Cardiac muscle cell (in vitro differentiated cells and primary cell): ENCODE measurements at regions not wholly inside any gene's neighbourhood (a gene's known extent, or its start where the extent isn't known, plus 50 kb on each side); places are given as distances from the start of the nearest gene placed in this dataset.

Experiments used
- DNase-seq, 2 donors: peaks; one replicate each; pipeline versions ENCODE4 v3.0.0 to v3.0.0-alpha.2; 2010 to 2017; ENCODE audit warnings: low read depth in 1 of 2, low spot score in 1 of 2
- H3K27ac ChIP-seq: fragments of 200-600 bp; sonication (generic); 2 replicates; pipeline ENCODE4 v1.5.1; 2016
- H3K27me3 ChIP-seq: fragments of 200-600 bp; sonication (generic); 2 replicates; pipeline ENCODE4 v1.6.0; 2016; ENCODE audit warnings: control low read depth
- H3K36me3 ChIP-seq: fragments of 200-600 bp; sonication (generic); 2 replicates; pipeline ENCODE4 v1.5.1; 2016; ENCODE audit warnings: control low read depth
- H3K4me1 ChIP-seq: fragments of 200-600 bp; sonication (generic); 2 replicates; pipeline ENCODE4 v1.8.1; 2017; ENCODE audit warnings: low read depth, mild to moderate bottlenecking, mixed run types
- H3K4me3 ChIP-seq: fragments of 200-600 bp; sonication (generic); 2 replicates; pipeline ENCODE4 v1.5.1; 2016; ENCODE audit warnings: mild to moderate bottlenecking
- H3K9me3 ChIP-seq: fragments of 200-600 bp; sonication (generic); 2 replicates; pipeline ENCODE4 v1.5.1; 2017; ENCODE audit warnings: low read depth, mild to moderate bottlenecking, control low read depth
- CTCF ChIP-seq: IDR thresholded peaks from 2 replicates; pipeline ENCODE4 v1.5.1; 2012; ENCODE audit warnings: low read depth, mild to moderate bottlenecking, low read length

DNA sequence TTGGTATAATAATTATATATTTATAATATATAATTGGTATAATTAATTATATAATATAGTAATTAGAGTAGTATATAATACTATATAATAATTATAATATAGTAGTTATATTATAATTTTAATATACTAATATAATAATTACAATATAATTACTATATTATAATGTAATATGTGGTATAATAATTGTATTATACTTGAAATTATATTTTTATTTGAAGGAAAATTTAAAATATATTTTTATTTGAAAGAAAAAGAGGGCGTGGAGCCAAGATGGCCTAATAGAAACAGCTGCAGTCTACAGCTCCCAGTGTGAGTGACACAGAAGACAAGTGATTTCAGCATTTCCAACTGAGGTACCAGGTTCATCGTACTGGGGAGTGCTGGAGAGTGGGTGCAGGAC lies 365.9 kb downstream of the MMUT start:
- Histone ChIP-seq H3K27ac (no peak overlapping the region), H3K36me3 (no peaks in the 10 kb centered on the region), H3K27me3 (no peaks in the 10 kb centered on the region), H3K4me1 (no peaks in the 10 kb centered on the region), H3K9me3 (no peaks in the 10 kb centered on the region), H3K4me3 (no peak overlapping the region)
- DNase-seq, result no peak
- TF ChIP-seq CTCF, result no peak

- TF ChIP-seq CTCF, result no peak
Measured at GRCh38 chr6:49088631-49089030, 374.4 kb downstream of the MMUT start.

DNA sequence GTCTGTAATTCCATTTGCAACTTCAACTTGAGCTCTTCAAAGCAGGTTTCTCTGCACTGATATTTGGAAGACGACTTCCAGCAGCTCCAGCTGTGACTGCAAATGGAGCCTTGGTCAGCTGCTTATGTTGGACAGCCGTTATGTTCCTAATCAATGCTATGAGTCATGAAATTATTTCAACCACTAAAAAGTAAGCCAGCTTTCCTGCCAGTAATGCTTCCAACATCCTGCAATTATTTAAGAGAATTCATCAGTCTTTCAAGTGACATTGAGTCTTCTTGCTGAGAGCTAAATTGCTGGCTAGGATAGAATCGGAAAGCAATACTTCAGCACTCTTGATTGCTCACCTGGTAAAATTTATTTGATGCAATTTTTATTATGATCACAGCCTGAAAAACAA lies 375.7 kb downstream of the MMUT start:
- peak in 1 of 2 donors; percentile 16 for DNase-seq
- no peak for TF ChIP-seq CTCF
- H3K9me3 ChIP-seq, result no peaks in the 10 kb centered on the region
- H3K27ac ChIP-seq, result no peak overlapping the region
- no peaks in the 10 kb centered on the region for H3K36me3 ChIP-seq
- no peak overlapping the region for H3K4me3 ChIP-seq
- H3K27me3 ChIP-seq, result no peaks in the 10 kb centered on the region
- no peaks in the 10 kb centered on the region for H3K4me1 ChIP-seq

More at GRCh38 chr6:49088631-49089030, 374.4 kb downstream of the MMUT start:
- Histone ChIP-seq H3K4me3 (no peak overlapping the region), H3K9me3 (no peaks in the 10 kb centered on the region), H3K27me3 (no peaks in the 10 kb centered on the region), H3K36me3 (no peaks in the 10 kb centered on the region), H3K4me1 (no peaks in the 10 kb centered on the region), H3K27ac (no peak overlapping the region)
- DNase-seq, result no peak

GRCh38 chr6:49082611-49083010 lies 380.4 kb downstream of the MMUT start:
- no peak for DNase-seq
- H3K4me3 ChIP-seq, result no peak overlapping the region
- H3K27ac ChIP-seq, result no peak overlapping the region
- no peaks in the 10 kb centered on the region for H3K9me3 ChIP-seq
- no peaks in the 10 kb centered on the region for H3K36me3 ChIP-seq
- TF ChIP-seq CTCF, result no peak
- H3K27me3 ChIP-seq, result no peaks in the 10 kb centered on the region
- no peaks in the 10 kb centered on the region for H3K4me1 ChIP-seq

- Histone ChIP-seq H3K27me3 (no peaks in the 10 kb centered on the region), H3K36me3 (no peaks in the 10 kb centered on the region), H3K9me3 (no peaks in the 10 kb centered on the region), H3K4me3 (no peak overlapping the region), H3K4me1 (no peaks in the 10 kb centered on the region), H3K27ac (no peak overlapping the region)
- no peak for DNase-seq
- TF ChIP-seq CTCF, result no peak
Measured at GRCh38 chr6:49072885-49073620, 390.0 kb downstream of the MMUT start.
